ENCODE measurements at regions not wholly inside any gene's neighbourhood (a gene's known extent, or its start where the extent isn't known, plus 50 kb on each side); places are given as distances from the start of the nearest gene placed in this dataset.

DNA sequence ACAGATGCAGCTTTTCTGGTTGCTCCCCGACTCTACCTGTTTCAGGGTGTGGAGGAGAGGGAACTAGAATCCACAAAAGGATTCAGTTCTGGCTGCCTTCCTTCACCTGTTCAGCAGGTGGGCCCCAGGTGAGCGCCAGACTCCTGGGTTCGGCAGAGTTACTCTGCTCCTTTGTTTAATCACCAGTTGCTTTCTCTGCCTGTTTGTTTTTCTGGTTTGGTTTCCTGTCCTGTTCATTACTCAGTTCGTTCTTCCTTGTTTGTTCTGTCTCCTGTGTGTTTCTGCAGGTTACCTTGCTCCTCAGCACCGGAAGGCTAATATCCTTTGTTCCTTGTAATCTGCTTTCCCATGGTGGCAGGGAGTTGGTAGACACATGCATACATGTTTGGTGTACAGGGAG lies 508.5 kb upstream of the ATP11B start:
- Histone ChIP-seq H4K20me1 (ENCODE audit: insufficient read depth, low read length) (no peaks in the 10 kb centered on the region), H3K27me3 (ENCODE audit: insufficient read depth, low read length) (no peaks in the 10 kb centered on the region), H3K4me3 (ENCODE audit: insufficient read depth, low read length) (no peak overlapping the region), H3K36me3 (ENCODE audit: insufficient read depth, low read length) (no peaks in the 10 kb centered on the region), H3K4me2 (ENCODE audit: insufficient read depth, low read length) (no peak overlapping the region), H2AFZ (ENCODE audit: low read length) (no peak overlapping the region), H3K9me3 (ENCODE audit: low read depth, low read length) (no peaks in the 10 kb centered on the region), H3K79me2 (ENCODE audit: insufficient read depth, low read length) (no peaks in the 10 kb centered on the region), H3K4me1 (ENCODE audit: insufficient read depth, low read length) (no peaks in the 10 kb centered on the region), H3K27ac (ENCODE audit: low read depth, low read length) (no peak overlapping the region)
- DNase-seq (ENCODE audit: insufficient read length, low spot score, missing footprints): no peak
- no peak for TF ChIP-seq CTCF (IDR thresholded peaks at IDR 0.05; ENCODE audit: extremely low read depth, low read depth, low read length)

- H3K27ac ChIP-seq (ENCODE audit: low read depth, low read length): no peak overlapping the region
- H2AFZ ChIP-seq (ENCODE audit: low read length): no peak overlapping the region
- H3K9me3 ChIP-seq (ENCODE audit: low read depth, low read length): peaks cover 2% of the 10 kb centered on the region
- DNase-seq (ENCODE audit: insufficient read length, low spot score, missing footprints): no peak
- H4K20me1 ChIP-seq (ENCODE audit: insufficient read depth, low read length): no peaks in the 10 kb centered on the region
- H3K36me3 ChIP-seq (ENCODE audit: insufficient read depth, low read length): no peaks in the 10 kb centered on the region
- TF ChIP-seq CTCF (IDR thresholded peaks at IDR 0.05; ENCODE audit: extremely low read depth, low read depth, low read length): no peak
- no peak overlapping the region for H3K4me2 ChIP-seq (ENCODE audit: insufficient read depth, low read length)
- H3K79me2 ChIP-seq (ENCODE audit: insufficient read depth, low read length): no peaks in the 10 kb centered on the region
- no peaks in the 10 kb centered on the region for H3K27me3 ChIP-seq (ENCODE audit: insufficient read depth, low read length)
- H3K4me1 ChIP-seq (ENCODE audit: insufficient read depth, low read length): no peaks in the 10 kb centered on the region
- H3K4me3 ChIP-seq (ENCODE audit: insufficient read depth, low read length): no peak overlapping the region
These were observed 500.7 kb upstream of the ATP11B start for GRCh38 chr3:182292591-182292990.

DNA sequence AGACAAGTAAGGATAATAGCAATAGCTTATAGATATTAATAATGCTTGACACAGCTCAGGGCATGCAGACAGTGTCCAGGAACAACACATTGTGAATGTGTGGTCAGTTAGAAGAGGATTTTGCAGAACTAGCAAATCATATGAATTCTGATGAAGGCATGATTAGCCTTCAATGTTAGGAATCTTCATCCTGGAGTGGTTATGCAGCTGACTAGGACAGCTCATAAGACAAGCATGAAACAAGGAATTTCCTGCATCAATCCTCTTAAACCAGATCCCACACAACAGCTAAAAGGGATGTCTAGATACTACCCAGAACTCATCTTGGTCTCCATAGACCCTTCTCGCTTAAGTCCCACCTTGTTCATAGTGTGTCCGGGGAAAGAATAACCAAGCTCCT lies 499.0 kb upstream of the ATP11B start:
- DNase-seq (ENCODE audit: insufficient read length, low spot score, missing footprints): no peak
- H3K79me2 ChIP-seq (ENCODE audit: insufficient read depth, low read length): no peaks in the 10 kb centered on the region
- TF ChIP-seq CTCF (IDR thresholded peaks at IDR 0.05; ENCODE audit: extremely low read depth, low read depth, low read length): no peak
- H3K27ac ChIP-seq (ENCODE audit: low read depth, low read length): no peak overlapping the region
- H3K27me3 ChIP-seq (ENCODE audit: insufficient read depth, low read length): no peaks in the 10 kb centered on the region
- no peaks in the 10 kb centered on the region for H4K20me1 ChIP-seq (ENCODE audit: insufficient read depth, low read length)
- H3K4me1 ChIP-seq (ENCODE audit: insufficient read depth, low read length): no peaks in the 10 kb centered on the region
- no peak overlapping the region for H2AFZ ChIP-seq (ENCODE audit: low read length)
- H3K9me3 ChIP-seq (ENCODE audit: low read depth, low read length): peaks cover 2% of the 10 kb centered on the region
- no peak overlapping the region for H3K4me2 ChIP-seq (ENCODE audit: insufficient read depth, low read length)
- no peak overlapping the region for H3K4me3 ChIP-seq (ENCODE audit: insufficient read depth, low read length)
- H3K36me3 ChIP-seq (ENCODE audit: insufficient read depth, low read length): no peaks in the 10 kb centered on the region

DNA sequence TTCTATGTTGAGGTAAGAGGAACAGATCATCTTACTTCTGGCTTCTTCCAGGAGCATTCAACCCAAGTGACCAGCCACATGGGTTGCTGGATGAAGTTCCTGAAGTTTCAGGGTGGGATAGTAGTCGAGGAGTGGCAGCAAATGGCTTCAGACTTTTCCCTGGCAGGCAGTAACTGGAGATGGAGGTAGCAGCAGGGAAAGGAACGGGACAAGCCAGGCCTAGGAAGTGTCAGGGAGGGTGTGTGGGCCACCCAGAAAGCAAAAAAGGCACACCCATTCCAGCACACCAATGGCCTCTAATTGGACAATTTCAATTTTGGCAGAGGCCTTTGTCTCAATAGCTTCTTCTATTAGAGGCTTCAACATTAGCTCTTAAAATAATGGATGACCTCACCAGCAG lies 498.6 kb upstream of the ATP11B start:
- H2AFZ ChIP-seq (ENCODE audit: low read length): no peak overlapping the region
- H3K9me3 ChIP-seq (ENCODE audit: low read depth, low read length): peaks cover 2% of the 10 kb centered on the region
- no peak overlapping the region for H3K4me2 ChIP-seq (ENCODE audit: insufficient read depth, low read length)
- H4K20me1 ChIP-seq (ENCODE audit: insufficient read depth, low read length): no peaks in the 10 kb centered on the region
- no peak overlapping the region for H3K27ac ChIP-seq (ENCODE audit: low read depth, low read length)
- no peak overlapping the region for H3K4me3 ChIP-seq (ENCODE audit: insufficient read depth, low read length)
- DNase-seq (ENCODE audit: insufficient read length, low spot score, missing footprints): no peak
- no peaks in the 10 kb centered on the region for H3K79me2 ChIP-seq (ENCODE audit: insufficient read depth, low read length)
- no peaks in the 10 kb centered on the region for H3K4me1 ChIP-seq (ENCODE audit: insufficient read depth, low read length)
- no peaks in the 10 kb centered on the region for H3K36me3 ChIP-seq (ENCODE audit: insufficient read depth, low read length)
- no peak for TF ChIP-seq CTCF (IDR thresholded peaks at IDR 0.05; ENCODE audit: extremely low read depth, low read depth, low read length)
- H3K27me3 ChIP-seq (ENCODE audit: insufficient read depth, low read length): no peaks in the 10 kb centered on the region
